ENCODE measurements at regions not wholly inside any gene's neighbourhood (a gene's known extent, or its start where the extent isn't known, plus 50 kb on each side); places are given as distances from the start of the nearest gene placed in this dataset.

DNA sequence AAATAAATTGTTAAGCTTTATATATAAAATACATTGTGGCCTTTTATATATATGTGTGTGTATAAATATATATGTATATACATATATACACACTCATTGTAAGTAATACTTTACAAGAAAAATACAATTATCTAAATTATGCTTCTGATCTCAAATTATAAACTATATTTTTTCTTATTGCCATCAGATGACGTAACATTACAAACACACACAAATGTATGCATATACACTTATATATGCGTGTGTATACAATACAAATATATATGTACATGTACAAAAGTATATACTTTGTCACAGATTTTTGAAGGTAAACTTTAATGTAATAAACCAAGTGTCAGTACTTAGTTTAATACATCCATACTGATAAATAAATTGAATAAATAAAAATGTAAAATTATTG lies 278.9 kb upstream of the LMO3 start:
- Mint-ChIP-seq H3K4me3 (ENCODE audit: unreplicated experiment) (no peak overlapping the region), H3K9me3 (ENCODE audit: unreplicated experiment) (peaks cover 15% of the 10 kb centered on the region), H3K27ac (ENCODE audit: low read depth, unreplicated experiment) (no peak overlapping the region), H3K36me3 (ENCODE audit: insufficient read depth, unreplicated experiment) (no peaks in the 10 kb centered on the region), H3K27me3 (ENCODE audit: insufficient read depth, unreplicated experiment) (peaks cover 25% of the 10 kb centered on the region), H3K4me1 (ENCODE audit: insufficient read depth, unreplicated experiment) (no peaks in the 10 kb centered on the region)
- intact Hi-C loops (cut with micrococcal nuclease), result no loop called here
- DNase-seq (ENCODE audit: unreplicated experiment), result no peak
- TF ChIP-seq, protein P1, sequence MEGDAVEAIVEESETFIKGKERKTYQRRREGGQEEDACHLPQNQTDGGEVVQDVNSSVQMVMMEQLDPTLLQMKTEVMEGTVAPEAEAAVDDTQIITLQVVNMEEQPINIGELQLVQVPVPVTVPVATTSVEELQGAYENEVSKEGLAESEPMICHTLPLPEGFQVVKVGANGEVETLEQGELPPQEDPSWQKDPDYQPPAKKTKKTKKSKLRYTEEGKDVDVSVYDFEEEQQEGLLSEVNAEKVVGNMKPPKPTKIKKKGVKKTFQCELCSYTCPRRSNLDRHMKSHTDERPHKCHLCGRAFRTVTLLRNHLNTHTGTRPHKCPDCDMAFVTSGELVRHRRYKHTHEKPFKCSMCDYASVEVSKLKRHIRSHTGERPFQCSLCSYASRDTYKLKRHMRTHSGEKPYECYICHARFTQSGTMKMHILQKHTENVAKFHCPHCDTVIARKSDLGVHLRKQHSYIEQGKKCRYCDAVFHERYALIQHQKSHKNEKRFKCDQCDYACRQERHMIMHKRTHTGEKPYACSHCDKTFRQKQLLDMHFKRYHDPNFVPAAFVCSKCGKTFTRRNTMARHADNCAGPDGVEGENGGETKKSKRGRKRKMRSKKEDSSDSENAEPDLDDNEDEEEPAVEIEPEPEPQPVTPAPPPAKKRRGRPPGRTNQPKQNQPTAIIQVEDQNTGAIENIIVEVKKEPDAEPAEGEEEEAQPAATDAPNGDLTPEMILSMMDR (IDR thresholded peaks at IDR 0.05; ENCODE audit: unreplicated experiment), result no peak
- BruUV-seq (replicated peaks), result no TSS peak
- ChIA-PET CTCF (no interaction called here), POLR2A (no interaction called here)

DNA sequence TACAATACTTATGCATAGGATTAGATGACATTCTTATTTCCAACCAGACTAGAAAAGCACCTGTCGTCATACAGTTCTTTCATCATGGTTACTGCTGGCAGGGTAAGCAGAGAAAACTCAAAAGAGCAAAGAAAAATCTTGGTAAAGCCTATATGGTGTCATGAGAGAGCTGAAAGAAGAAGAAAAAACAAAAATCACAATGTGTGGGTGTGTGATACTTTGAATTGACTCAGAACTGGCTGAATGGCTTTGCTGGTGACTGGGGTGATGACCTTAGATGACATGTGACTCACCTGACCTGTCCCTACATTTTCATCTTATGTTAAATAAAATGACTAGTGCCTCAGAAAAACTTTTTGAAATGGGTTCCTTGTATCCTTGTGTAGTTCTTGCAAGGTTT lies 278.1 kb upstream of the LMO3 start:
- Mint-ChIP-seq H3K27me3 (ENCODE audit: insufficient read depth, unreplicated experiment) (peaks cover 17% of the 10 kb centered on the region), H3K4me1 (ENCODE audit: insufficient read depth, unreplicated experiment) (no peaks in the 10 kb centered on the region), H3K4me3 (ENCODE audit: unreplicated experiment) (no peak overlapping the region), H3K9me3 (ENCODE audit: unreplicated experiment) (peaks cover 8% of the 10 kb centered on the region), H3K27ac (ENCODE audit: low read depth, unreplicated experiment) (no peak overlapping the region), H3K36me3 (ENCODE audit: insufficient read depth, unreplicated experiment) (no peaks in the 10 kb centered on the region)
- ChIA-PET CTCF (no interaction called here), POLR2A (no interaction called here)
- TF ChIP-seq, protein P1 (IDR thresholded peaks at IDR 0.05; ENCODE audit: unreplicated experiment), result no peak
- BruUV-seq (replicated peaks), result no TSS peak
- intact Hi-C loops (cut with micrococcal nuclease), result no loop called here
- no peak for DNase-seq (ENCODE audit: unreplicated experiment)

DNA sequence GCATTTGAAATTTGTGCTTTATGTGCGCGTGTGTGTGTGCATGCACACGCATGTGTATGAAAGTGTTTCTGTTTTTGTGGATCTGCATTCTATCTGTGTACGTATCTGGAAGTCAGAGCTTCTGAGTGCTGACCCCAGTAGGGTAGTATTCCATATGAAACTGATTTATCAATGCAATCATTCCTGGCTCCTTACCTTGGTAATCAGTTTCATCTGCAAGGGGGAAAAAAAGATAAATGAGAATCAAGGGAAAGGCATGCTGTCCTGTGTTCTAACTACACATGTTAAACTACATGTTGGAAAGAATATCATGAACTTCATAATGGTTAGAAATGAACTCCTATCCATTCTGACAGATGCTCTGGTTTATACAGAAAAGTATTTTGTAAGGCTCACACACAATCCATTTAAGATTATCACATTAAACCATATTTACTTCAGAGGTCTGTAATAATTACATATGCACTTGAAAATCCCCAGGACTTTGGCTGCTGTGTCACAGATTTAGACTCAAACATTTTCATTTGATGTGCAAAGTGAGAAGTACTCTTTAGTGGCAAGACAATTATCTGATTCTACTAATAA lies 276.1 kb upstream of the LMO3 start:
- Mint-ChIP-seq H3K27me3 (ENCODE audit: insufficient read depth, unreplicated experiment) (peaks cover 11% of the 10 kb centered on the region), H3K4me1 (ENCODE audit: insufficient read depth, unreplicated experiment) (no peaks in the 10 kb centered on the region), H3K27ac (ENCODE audit: low read depth, unreplicated experiment) (no peak overlapping the region), H3K36me3 (ENCODE audit: insufficient read depth, unreplicated experiment) (no peaks in the 10 kb centered on the region), H3K9me3 (ENCODE audit: unreplicated experiment) (no peaks in the 10 kb centered on the region), H3K4me3 (ENCODE audit: unreplicated experiment) (no peak overlapping the region)
- POLR2A ChIA-PET, result no interaction called here
- DNase-seq (ENCODE audit: unreplicated experiment), result no peak
- intact Hi-C loops (cut with micrococcal nuclease), result no loop called here
- BruUV-seq (replicated peaks), result no TSS peak
- TF ChIP-seq, protein P1 (IDR thresholded peaks at IDR 0.05; ENCODE audit: unreplicated experiment), result no peak
- CTCF ChIA-PET, result interaction anchor here (0.6 kb wide), 1 partner anchor 501 kb away, joined by 5 read pairs; no protein-coding TSS in a partner anchor

DNA sequence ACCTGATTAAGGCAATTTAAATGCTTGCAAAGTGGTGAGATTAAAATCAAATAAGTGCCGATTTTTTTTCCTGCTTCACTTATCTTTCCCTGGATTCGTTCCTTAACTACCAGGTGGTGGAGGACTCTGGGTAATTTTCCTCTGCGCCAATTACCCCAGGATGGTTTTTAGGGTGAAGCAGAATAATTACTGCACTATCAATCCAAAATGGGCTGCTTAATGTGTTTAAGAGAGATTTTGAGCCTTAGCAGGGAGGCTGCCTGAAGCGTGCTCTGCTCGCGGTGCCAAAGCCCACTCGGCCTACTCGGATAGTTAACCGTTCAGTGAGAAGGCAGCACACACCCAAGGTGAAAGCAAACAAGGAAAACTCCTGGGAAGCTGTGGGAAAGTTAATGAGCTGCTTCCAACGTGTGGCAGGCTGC lies 274.9 kb upstream of the LMO3 start:
- CTCF ChIA-PET, result no interaction called here
- TF ChIP-seq, protein P1 (IDR thresholded peaks at IDR 0.05; ENCODE audit: unreplicated experiment), result no peak
- POLR2A ChIA-PET, result no interaction called here
- no peak overlapping the region for H3K27ac Mint-ChIP-seq (ENCODE audit: low read depth, unreplicated experiment)
- no TSS peak for BruUV-seq (replicated peaks)
- H3K4me1 Mint-ChIP-seq (ENCODE audit: insufficient read depth, unreplicated experiment), result no peaks in the 10 kb centered on the region
- no peaks in the 10 kb centered on the region for H3K36me3 Mint-ChIP-seq (ENCODE audit: insufficient read depth, unreplicated experiment)
- H3K4me3 Mint-ChIP-seq (ENCODE audit: unreplicated experiment), result no peak overlapping the region
- no peaks in the 10 kb centered on the region for H3K9me3 Mint-ChIP-seq (ENCODE audit: unreplicated experiment)
- peaks cover 11% of the 10 kb centered on the region for H3K27me3 Mint-ChIP-seq (ENCODE audit: insufficient read depth, unreplicated experiment)
- DNase-seq (ENCODE audit: unreplicated experiment), result no peak
- intact Hi-C loops (cut with micrococcal nuclease), result no loop called here
